ENCODE measurements at regions not wholly inside any gene's neighbourhood (a gene's known extent, or its start where the extent isn't known, plus 50 kb on each side); places are given as distances from the start of the nearest gene placed in this dataset.

DNA sequence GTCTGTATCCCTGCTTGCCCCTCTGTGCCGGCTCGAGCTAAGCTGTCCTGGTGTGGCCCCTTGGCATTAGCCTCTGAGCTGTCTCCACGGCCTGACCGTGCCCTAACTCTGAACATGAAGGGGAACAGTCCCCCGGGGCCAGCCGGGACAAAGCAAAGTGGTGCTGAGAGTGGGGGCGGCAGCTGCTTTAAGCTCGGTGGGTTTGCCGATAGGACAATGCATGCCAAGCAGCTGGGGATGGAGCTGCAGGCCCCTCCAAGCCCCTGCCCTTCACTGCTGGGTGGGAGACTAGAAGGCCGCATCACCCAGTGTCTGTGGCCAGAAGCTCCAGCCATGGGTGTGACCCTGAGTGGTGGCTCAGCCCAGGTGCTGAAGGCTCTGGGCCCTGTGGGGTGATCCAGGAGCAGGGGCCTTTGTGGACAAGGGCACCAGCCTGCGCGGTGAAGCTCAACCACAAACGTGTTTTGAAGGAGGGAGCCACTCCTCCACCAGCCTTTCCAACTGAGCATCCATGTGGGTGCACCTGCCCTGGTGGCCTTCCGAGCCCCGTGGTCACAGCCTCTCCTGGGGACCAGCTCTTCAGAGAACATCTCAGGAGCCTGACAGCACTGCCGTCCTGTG lies 242.5 kb downstream of the ERMARD start:
- no peak for TF ChIP-seq POLR2AphosphoS5 (IDR thresholded peaks at IDR 0.05; ENCODE audit: low read depth, low read length)
- TF ChIP-seq TAF1 (IDR thresholded peaks at IDR 0.05; ENCODE audit: low read depth, low read length), result no peak
